ENCODE measurements at regions not wholly inside any gene's neighbourhood (a gene's known extent, or its start where the extent isn't known, plus 50 kb on each side); places are given as distances from the start of the nearest gene placed in this dataset.

DNA sequence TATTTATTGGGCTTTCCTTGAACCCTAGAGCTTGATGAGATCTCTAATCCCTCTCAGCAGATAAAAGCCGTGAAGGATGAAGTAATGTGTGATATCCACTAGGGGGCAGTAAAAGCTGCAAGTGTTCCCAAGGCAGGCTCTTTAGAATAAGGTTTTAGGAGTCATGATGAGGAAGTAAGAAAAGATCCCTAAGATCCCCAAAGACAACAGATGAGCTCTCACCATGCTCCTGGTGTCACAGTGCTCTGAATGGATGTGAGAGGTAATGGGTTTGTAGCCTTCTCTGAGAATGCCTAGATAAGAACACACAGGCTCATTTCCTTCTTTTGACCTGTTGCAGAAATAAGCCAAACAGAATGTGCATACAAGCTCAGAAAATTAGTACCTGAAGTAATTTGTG, 70.4 kb upstream of the ITPRID1 start:
- POLR2A ChIA-PET = no interaction called here
- DNase-seq = peak; percentile 45

GRCh38 chr7:31444196-31444595, 69.7 kb upstream of the ITPRID1 start:
- Histone ChIP-seq H3K4me2 (no peak overlapping the region), H3K9ac (no peak overlapping the region), H3K4me3 (ENCODE audit: low read depth in 2 of 2, low read length in 1 of 2) (no peak overlapping the region), H3K27me3 (ENCODE audit: insufficient read depth) (peaks cover 25% of the 10 kb centered on the region), H3K9me2 (no peaks in the 10 kb centered on the region), H2AFZ (ENCODE audit: low read depth) (no peak overlapping the region), H3K79me2 (ENCODE audit: insufficient read depth) (no peaks in the 10 kb centered on the region), H3K27ac (ENCODE audit: low read depth in 2 of 2, low read length in 1 of 2) (no peak overlapping the region), H4K20me1 (ENCODE audit: insufficient read depth) (no peaks in the 10 kb centered on the region), H3K4me1 (ENCODE audit: control insufficient read depth in 1 of 2, insufficient read depth in 2 of 2, low read depth in 1 of 2, low read length in 1 of 2) (no peaks in the 10 kb centered on the region), H3K9me3 (no peaks in the 10 kb centered on the region), H3K36me3 (replicated peaks in 1 of 2; ENCODE audit: control insufficient read depth in 1 of 2, insufficient read depth in 2 of 2, low read length in 1 of 2) (no peaks in the 10 kb centered on the region), H3F3A (replicated peaks; ENCODE audit: insufficient read depth) (no peaks in the 10 kb centered on the region)
- WGBS (ENCODE audit: low lambda C conversion rate) = 11% methylated on average over 2 of the region's 2 CpGs
- TF ChIP-seq FOXM1 (IDR thresholded peaks at IDR 0.05; ENCODE audit: low read depth) (no peak), CHD2 (IDR thresholded peaks at IDR 0.05; ENCODE audit: low read length, partially characterized antibody) (no peak), IRF3 (IDR thresholded peaks at IDR 0.05; ENCODE audit: low read depth, low read length) (no peak), POLR2AphosphoS5 (IDR thresholded peaks at IDR 0.05; ENCODE audit: low read depth, low read length) (no peak)
- TF ChIP-seq, protein P1, sequence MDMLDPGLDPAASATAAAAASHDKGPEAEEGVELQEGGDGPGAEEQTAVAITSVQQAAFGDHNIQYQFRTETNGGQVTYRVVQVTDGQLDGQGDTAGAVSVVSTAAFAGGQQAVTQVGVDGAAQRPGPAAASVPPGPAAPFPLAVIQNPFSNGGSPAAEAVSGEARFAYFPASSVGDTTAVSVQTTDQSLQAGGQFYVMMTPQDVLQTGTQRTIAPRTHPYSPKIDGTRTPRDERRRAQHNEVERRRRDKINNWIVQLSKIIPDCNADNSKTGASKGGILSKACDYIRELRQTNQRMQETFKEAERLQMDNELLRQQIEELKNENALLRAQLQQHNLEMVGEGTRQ (IDR thresholded peaks at IDR 0.05; ENCODE audit: borderline replicate concordance, low read depth, low read length) = no peak
- TF ChIP-seq, protein P2, sequence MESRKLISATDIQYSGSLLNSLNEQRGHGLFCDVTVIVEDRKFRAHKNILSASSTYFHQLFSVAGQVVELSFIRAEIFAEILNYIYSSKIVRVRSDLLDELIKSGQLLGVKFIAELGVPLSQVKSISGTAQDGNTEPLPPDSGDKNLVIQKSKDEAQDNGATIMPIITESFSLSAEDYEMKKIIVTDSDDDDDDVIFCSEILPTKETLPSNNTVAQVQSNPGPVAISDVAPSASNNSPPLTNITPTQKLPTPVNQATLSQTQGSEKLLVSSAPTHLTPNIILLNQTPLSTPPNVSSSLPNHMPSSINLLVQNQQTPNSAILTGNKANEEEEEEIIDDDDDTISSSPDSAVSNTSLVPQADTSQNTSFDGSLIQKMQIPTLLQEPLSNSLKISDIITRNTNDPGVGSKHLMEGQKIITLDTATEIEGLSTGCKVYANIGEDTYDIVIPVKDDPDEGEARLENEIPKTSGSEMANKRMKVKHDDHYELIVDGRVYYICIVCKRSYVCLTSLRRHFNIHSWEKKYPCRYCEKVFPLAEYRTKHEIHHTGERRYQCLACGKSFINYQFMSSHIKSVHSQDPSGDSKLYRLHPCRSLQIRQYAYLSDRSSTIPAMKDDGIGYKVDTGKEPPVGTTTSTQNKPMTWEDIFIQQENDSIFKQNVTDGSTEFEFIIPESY (IDR thresholded peaks at IDR 0.05; ENCODE audit: borderline replicate concordance, low read depth) = no peak
- ChIA-PET CTCF (interaction anchor here (0.8 to 3.4 kb wide), 33 partner anchors 9 to 310 kb away, joined by 3 to 41 read pairs (median 7); no protein-coding TSS in a partner anchor), POLR2A (no interaction called here)
- DNase-seq = no peak

More for the DNA sequence above, 70.4 kb upstream of the ITPRID1 start:
- no peak overlapping the region; a peak in 1 of 4 replicates for H3K4me3 ChIP-seq (ENCODE audit: low read depth in 2 of 2, low read length in 1 of 2)
- WGBS (ENCODE audit: low lambda C conversion rate) = 0% methylated on average over 1 of the region's 1 CpG
- H3K79me2 ChIP-seq (ENCODE audit: insufficient read depth) = no peaks in the 10 kb centered on the region
- no peaks in the 10 kb centered on the region for H4K20me1 ChIP-seq (ENCODE audit: insufficient read depth)
- H3K4me1 ChIP-seq (ENCODE audit: control insufficient read depth in 1 of 2, insufficient read depth in 2 of 2, low read depth in 1 of 2, low read length in 1 of 2) = no peaks in the 10 kb centered on the region
- no peak overlapping the region for H3K4me2 ChIP-seq
- H3K27ac ChIP-seq (ENCODE audit: low read depth in 2 of 2, low read length in 1 of 2) = no peak overlapping the region
- peaks cover 25% of the 10 kb centered on the region for H3K27me3 ChIP-seq (ENCODE audit: insufficient read depth)
- CTCF ChIA-PET = interaction anchor here (0.6 to 3.4 kb wide), 67 partner anchors 8 to 786 kb away, joined by 3 to 41 read pairs (median 5); no protein-coding TSS in a partner anchor
- no peaks in the 10 kb centered on the region for H3K36me3 ChIP-seq (replicated peaks in 1 of 2; ENCODE audit: control insufficient read depth in 1 of 2, insufficient read depth in 2 of 2, low read length in 1 of 2)
- H2AFZ ChIP-seq (ENCODE audit: low read depth) = no peak overlapping the region
- no peaks in the 10 kb centered on the region for H3K9me2 ChIP-seq
- no peak overlapping the region for H3K9ac ChIP-seq
- no peaks in the 10 kb centered on the region for H3F3A ChIP-seq (replicated peaks; ENCODE audit: insufficient read depth)
- H3K9me3 ChIP-seq = no peaks in the 10 kb centered on the region
- TF ChIP-seq, protein P3, sequence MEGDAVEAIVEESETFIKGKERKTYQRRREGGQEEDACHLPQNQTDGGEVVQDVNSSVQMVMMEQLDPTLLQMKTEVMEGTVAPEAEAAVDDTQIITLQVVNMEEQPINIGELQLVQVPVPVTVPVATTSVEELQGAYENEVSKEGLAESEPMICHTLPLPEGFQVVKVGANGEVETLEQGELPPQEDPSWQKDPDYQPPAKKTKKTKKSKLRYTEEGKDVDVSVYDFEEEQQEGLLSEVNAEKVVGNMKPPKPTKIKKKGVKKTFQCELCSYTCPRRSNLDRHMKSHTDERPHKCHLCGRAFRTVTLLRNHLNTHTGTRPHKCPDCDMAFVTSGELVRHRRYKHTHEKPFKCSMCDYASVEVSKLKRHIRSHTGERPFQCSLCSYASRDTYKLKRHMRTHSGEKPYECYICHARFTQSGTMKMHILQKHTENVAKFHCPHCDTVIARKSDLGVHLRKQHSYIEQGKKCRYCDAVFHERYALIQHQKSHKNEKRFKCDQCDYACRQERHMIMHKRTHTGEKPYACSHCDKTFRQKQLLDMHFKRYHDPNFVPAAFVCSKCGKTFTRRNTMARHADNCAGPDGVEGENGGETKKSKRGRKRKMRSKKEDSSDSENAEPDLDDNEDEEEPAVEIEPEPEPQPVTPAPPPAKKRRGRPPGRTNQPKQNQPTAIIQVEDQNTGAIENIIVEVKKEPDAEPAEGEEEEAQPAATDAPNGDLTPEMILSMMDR (IDR thresholded peaks at IDR 0.05) = peak; percentile 98
- TF ChIP-seq RCOR1 (IDR thresholded peaks at IDR 0.05; ENCODE audit: low read length) (no peak), SMC3 (IDR thresholded peaks at IDR 0.05; ENCODE audit: low read depth, low read length) (peak; percentile 79), TAF1 (IDR thresholded peaks at IDR 0.05; ENCODE audit: borderline replicate concordance, low read depth, low read length) (no peak), RAD21 (IDR thresholded peaks at IDR 0.05; ENCODE audit: low read length) (peak; percentile 78)

Data from SK-N-SH (cell line).